ENCODE measurements at regions not wholly inside any gene's neighbourhood (a gene's known extent, or its start where the extent isn't known, plus 50 kb on each side); places are given as distances from the start of the nearest gene placed in this dataset.

DNA sequence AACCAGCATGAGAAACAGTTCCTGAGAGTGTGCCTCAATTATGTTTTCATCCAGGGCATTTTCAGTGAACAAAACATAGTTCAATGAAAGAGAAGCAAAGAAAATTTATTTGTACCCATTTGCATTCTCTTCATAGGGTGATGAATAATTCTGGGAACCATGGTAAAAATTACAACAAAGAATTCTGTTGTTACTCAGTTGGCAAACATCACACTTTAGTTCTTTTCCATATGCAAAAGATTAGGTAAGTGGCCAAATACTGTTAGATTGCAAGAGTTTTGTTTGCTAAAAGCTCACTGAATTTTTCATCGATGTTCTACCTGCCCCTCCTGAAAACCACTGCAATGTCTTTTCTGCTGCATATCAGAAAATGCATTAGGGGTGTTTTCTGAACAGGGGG, 132.4 kb upstream of the RGS6 start:
- no peaks in the 10 kb centered on the region for H4K20me1 ChIP-seq (ENCODE audit: control insufficient read depth, insufficient read depth, insufficient read length)
- H3K79me2 ChIP-seq (ENCODE audit: insufficient read depth, low read length): no peaks in the 10 kb centered on the region
- no peak overlapping the region for H2BK15ac ChIP-seq (ENCODE audit: low read depth, low read length)
- H3K27ac ChIP-seq (ENCODE audit: insufficient read length, low read depth, low read length): no peak overlapping the region
- no peak overlapping the region for H3K14ac ChIP-seq (ENCODE audit: insufficient read depth, low read length)
- H3K9me3 Mint-ChIP-seq: no peaks in the 10 kb centered on the region
- H3K18ac ChIP-seq (ENCODE audit: insufficient read length, low read depth, low read length): no peak overlapping the region
- no peak overlapping the region for H3K23ac ChIP-seq (ENCODE audit: insufficient read length, low read depth, low read length)
- no peaks in the 10 kb centered on the region for H3K23me2 ChIP-seq (ENCODE audit: insufficient read length, low read depth, low read length, poor library complexity, severe bottlenecking)
- H2AFZ ChIP-seq (ENCODE audit: low read length): no peak overlapping the region
- no peak overlapping the region for H2AK5ac ChIP-seq (ENCODE audit: insufficient read length, low read length)
- no peaks in the 10 kb centered on the region for H3K27me3 ChIP-seq (ENCODE audit: insufficient read depth, low read length)
- no peaks in the 10 kb centered on the region for H3K4me1 ChIP-seq (ENCODE audit: insufficient read depth, low read length)
- H2BK12ac ChIP-seq (ENCODE audit: insufficient read length, low read depth, low read length): no peak overlapping the region
- no peak overlapping the region for H2BK5ac ChIP-seq (ENCODE audit: insufficient read length, low read length)
- no peak overlapping the region for H3K56ac ChIP-seq (ENCODE audit: insufficient read length, low read depth, low read length)
- H3K4me1 Mint-ChIP-seq: peaks cover 14% of the 10 kb centered on the region in 2 experiments
- no peak overlapping the region for H3K4me2 ChIP-seq (ENCODE audit: insufficient read depth, insufficient read length, low read length)
- H3K9me3 ChIP-seq (ENCODE audit: control insufficient read depth, low read depth, low read length): no peaks in the 10 kb centered on the region
- no peak overlapping the region for H3K27ac Mint-ChIP-seq
- peaks cover 2% of the 10 kb centered on the region for H3K27me3 Mint-ChIP-seq (ENCODE audit: low read depth)
- H4K91ac ChIP-seq (ENCODE audit: insufficient read length, low read depth, low read length): no peak overlapping the region
- H3K4ac ChIP-seq (ENCODE audit: low read depth, low read length): no peak overlapping the region
- H3K9ac ChIP-seq (ENCODE audit: extremely low read depth, insufficient read length, low read length): no peak overlapping the region
- H2BK120ac ChIP-seq (ENCODE audit: low read depth, low read length, poor library complexity, severe bottlenecking): no peak overlapping the region
- DNase-seq: no peak
- no CpG with 5 or more reads among the region's 1 CpG for WGBS (ENCODE audit: extremely low coverage, insufficient read length, low lambda C conversion rate)
- TF ChIP-seq, protein P1, sequence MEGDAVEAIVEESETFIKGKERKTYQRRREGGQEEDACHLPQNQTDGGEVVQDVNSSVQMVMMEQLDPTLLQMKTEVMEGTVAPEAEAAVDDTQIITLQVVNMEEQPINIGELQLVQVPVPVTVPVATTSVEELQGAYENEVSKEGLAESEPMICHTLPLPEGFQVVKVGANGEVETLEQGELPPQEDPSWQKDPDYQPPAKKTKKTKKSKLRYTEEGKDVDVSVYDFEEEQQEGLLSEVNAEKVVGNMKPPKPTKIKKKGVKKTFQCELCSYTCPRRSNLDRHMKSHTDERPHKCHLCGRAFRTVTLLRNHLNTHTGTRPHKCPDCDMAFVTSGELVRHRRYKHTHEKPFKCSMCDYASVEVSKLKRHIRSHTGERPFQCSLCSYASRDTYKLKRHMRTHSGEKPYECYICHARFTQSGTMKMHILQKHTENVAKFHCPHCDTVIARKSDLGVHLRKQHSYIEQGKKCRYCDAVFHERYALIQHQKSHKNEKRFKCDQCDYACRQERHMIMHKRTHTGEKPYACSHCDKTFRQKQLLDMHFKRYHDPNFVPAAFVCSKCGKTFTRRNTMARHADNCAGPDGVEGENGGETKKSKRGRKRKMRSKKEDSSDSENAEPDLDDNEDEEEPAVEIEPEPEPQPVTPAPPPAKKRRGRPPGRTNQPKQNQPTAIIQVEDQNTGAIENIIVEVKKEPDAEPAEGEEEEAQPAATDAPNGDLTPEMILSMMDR (conservative IDR thresholded peaks at IDR 0.05): no peak
- no peak overlapping the region for H3K4me3 Mint-ChIP-seq
- no peaks in the 10 kb centered on the region; a peak in 1 of 7 replicates for H3K36me3 Mint-ChIP-seq (ENCODE audit: insufficient read depth in 1 of 3, low read depth in 3 of 3)
- H2BK20ac ChIP-seq (ENCODE audit: low read depth, low read length, poor library complexity, severe bottlenecking): no peak overlapping the region
- H4K8ac ChIP-seq (replicated peaks; ENCODE audit: insufficient read length, low read depth, low read length): no peak overlapping the region
- H3K79me1 ChIP-seq (ENCODE audit: insufficient read depth, low read depth, low read length, poor library complexity, severe bottlenecking): no peaks in the 10 kb centered on the region
- H3T11ph ChIP-seq (ENCODE audit: low read length): no peak overlapping the region
- H4K5ac ChIP-seq (ENCODE audit: insufficient read length, low read depth, low read length): no peak overlapping the region
